NCI-H526 treated with DMSO at 0.1 percent for 48 hours (cell line): ENCODE measurements at regions not wholly inside any gene's neighbourhood (a gene's known extent, or its start where the extent isn't known, plus 50 kb on each side); places are given as distances from the start of the nearest gene placed in this dataset.

Source experiments
- DNase-seq: peaks from one replicate; lab custom pipeline; 2025; lab: John Stamatoyannopoulos, UW

DNA sequence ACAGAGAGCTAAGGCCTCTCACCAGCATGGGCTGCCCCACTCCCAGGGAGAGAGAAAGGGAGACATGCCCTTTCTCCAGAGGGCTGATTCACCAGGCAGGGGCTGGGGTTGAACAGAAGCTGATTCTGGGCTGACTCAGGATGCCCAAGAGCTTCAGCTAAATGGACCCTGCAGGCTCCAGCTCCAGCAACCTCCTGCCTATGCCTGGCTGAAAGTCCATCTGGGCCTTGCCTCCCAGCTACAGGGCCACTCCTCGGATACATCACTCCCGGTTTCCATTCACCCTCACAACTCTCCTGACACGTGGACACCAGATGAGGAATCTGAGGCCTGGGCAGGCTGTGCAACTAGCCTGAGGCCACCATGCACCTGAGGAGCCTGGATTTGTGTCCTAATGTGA is 215.5 kb downstream of the BUD13 start:
- no peak for DNase-seq

DNA sequence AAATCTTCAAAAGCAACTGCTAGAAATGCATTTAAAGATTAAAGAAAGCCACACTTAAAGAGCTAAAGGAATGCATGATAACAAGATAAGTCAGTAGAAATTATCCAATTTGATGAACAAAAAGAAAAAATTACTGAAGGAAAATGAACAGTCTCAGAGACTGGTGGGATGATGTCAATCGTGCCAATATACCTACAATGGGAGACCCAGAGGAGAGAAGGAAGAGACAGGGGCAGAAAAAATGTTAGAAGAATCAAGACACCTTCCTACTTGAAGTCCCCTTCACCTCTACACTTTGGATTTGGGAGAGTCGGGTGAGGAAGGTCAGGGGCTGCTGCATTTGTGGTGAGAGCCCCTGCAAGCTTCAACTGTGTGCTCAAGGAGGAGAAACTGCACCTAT is 216.3 kb downstream of the BUD13 start:
- DNase-seq = no peak

DNA sequence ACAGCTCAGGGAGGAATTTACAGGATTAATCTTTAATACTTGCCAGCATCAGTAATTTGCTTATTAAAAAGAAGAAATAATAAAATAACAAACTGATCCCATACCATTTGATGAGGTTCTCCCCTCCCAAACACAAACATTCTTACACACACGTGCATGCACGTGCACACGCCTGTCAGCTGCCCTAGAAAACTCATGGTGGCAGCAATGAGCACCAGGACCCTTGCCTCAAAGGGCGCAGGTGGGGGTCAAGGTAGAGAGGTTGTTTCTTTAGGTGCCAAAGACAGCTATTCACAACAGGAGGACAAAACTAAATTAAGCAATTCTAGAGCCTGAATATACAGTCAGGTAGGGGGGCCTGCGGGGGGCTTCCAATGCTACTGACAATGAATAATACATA is 219.3 kb downstream of the BUD13 start:
- DNase-seq = no peak

DNA sequence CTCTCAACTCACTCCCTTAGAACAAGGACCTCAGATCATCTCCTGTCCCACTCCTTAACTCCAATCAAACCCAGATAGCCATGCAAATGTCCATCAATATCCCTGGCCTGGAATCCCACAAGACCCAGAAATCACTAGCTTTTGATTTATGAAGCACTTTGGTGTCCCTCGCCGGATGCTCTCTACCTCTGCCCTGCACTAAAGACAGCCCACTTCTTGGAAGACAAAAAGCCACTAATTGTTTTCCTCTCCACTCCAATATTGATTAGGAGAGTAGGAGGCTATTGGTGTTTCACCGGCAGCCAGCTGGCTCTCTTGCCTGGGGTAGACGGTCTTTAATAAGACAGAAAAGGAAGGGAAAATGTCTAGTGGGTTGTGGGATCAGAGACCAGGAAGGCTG is 221.2 kb downstream of the BUD13 start:
- no peak for DNase-seq

DNA sequence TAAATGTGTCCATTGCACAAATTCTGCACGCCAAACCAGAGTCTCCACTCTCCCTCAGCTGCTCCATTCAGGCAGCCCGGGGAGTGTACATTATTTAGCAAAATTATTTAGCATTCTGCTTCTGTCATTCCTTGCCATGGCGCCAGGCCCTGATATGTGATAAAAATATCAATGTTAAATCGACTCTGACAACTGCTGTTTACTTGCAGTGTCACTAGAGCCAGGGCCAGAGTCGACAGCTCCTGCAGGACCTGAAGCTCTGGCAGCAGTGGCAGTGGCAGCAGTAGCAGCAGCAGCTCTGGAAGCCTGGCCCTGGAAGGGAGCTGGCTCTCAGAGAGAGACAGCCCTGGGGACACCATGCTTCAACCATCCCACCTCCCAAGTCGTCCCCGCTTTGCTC is 224.5 kb downstream of the BUD13 start:
- no peak for DNase-seq

DNA sequence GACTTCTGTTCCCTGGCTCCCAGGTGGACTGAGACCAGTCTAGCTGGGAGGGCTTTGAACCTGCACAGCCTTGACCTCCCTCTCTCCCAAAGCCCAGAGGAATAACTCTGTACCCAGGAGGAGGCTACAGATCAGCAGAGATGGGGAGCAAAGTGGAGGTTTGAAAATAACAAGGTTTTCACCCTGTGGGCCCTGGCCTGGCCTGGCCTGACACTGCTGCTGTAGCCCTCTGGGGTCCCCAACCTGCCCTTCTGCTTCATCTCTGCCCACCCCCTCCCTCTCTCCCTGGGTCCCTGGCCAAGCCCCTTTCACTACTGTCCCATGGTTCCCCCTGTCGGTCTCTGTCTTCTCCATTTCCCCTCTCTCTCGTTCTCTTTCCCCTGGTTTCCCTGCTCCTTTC is 225.2 kb downstream of the BUD13 start:
- no peak for DNase-seq

DNA sequence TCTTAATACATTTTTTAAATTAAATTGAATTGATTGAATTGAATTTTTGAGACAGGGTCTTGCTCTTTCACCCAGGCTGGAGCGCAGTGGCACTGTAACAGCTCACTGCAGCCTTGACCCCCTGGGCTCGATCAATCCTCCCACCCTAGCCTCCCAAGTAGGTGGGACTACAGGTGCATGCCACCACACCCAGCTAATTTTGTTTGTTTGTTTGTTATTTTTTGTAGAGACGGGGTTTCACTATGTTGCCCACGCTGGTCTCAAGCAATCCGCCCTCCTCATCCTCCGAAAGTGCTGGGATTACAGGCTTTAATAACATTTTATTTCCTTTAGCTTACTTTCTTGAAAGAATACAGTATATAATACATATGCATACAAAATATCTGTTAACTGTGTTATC is 226.9 kb downstream of the BUD13 start:
- DNase-seq = no peak

DNA sequence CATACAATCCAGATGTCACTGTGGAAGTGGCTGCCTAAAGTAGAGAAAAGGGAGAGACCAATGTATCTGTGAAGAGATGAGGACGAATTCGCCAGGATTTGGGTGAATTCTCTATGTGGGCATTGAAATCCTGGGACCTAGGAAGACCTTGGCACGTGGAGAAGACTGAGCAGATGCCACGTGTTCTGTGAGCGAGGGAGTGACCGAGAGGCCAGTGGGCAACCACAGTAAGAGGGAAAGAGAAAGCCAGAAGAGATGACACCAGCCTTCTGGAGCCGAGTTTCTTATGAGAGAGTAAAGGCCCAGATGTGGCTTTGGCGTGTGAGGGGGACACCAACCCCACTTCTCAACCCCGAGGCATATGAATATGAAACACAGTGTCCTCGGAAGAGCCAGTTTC is 228.1 kb downstream of the BUD13 start:
- no peak for DNase-seq

DNA sequence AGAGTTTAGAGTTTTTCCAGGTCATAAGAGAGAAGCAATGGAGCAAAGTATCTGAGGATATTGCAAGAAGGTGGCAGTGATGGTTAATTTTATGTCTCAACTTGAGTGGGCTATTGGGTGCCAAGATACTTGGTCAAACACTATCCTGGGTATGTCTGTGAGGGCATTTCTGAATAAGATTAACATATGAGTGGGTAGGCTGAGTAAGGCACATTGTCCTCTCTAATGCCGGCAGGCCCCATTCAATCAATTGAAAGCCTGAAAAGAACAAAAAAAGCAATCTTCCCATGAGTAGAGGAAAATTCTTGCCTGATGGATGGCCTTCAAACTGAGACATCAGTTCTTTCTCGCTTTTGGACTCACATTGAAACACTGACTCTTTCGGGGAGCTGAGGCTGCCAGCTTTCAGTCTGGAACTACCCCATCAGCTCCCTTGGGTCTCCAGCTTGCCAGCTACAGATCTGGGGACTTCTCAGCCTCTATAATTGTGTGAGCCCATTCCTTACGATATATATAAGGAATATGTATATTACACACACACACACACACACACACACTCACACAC is 228.8 kb downstream of the BUD13 start:
- no peak for DNase-seq

DNA sequence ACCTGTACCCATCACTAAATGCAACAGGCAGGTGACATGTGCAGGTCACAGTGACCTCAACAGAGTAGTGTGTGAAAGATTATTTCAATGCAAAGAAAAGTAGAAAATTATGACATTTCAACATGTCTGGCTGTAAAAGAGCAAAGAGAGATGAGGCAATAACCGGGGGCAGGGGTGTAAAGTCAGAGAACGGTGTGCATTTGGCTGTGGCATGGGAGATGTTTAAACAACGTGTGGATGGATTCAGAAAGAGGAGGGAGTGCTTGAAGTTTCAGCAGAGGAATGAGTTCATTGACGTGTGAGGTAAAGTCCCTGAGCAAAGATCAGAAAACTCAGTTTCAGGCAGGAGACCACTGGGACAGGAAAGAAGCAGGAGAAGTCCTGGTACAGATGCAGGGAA is 229.7 kb downstream of the BUD13 start:
- no peak for DNase-seq

DNA sequence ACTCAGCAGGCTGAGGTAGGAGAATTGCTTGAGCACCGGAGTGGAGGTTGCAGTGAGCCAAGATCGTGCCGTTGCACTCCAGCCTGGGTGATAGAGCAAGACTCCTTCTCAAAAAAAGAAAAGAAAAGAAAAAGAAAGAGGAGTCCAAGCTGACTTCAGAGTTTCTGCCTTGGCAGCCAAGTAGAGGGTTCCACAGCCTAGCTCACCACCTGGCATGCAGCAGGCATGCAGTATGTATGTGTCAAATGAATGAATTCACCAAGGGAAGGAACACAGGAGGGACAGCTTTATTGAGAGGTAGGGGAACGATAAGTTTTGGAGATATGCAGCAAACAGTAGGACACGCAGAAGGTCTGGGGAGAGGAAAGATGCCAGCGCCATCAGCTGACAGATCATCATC is 230.4 kb downstream of the BUD13 start:
- no peak for DNase-seq

DNA sequence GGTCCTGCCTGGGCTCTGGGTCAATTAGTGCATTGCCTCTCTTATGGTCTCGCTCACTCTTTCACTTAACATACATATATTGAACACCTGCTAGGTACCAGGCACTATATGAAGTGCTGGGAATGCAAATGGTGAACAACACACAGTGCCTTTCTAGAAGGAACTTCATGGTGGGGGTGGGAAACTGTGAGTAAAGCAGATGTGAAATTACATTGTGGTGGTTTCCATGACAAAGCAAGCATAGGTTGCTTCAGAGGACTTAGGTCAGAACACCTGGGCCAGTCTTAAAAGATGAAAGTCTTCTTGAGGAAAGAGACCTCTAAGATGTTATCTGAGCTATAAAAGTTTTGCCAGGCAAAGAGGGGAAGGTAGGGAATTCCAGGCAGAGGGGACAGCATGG is 231.3 kb downstream of the BUD13 start:
- DNase-seq = no peak

DNA sequence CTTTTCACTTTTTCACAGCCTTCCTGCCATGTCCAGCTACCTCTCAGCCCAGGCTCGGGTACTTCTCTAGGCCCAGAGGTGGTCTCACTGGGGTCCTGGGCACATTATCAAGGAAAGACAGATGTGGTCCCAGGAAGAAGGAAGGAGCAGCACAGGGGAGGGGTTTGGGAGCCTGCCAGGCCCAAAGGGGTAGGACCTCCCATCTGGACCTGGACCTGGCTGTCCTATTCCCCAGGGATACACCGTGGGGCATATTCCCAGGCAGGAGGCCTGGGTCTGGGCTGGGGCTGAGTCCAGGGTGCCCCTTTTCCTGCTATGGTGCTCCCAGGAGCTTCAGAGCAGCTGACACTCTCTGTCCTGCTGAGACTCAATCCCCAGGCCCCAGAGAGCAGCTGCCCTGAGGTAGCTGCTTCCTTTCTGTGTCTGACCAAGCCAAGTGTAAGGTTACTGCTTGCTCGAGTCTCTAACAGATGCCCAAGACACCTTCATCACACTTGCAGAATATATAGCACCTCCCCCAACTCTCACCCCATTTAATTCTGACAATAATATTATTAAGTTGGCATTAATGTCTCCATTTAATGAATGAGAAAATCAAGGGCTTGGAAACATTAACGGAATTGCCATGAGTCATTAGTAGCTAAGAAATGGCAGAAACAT is 232.0 kb downstream of the BUD13 start:
- DNase-seq = no peak

DNA sequence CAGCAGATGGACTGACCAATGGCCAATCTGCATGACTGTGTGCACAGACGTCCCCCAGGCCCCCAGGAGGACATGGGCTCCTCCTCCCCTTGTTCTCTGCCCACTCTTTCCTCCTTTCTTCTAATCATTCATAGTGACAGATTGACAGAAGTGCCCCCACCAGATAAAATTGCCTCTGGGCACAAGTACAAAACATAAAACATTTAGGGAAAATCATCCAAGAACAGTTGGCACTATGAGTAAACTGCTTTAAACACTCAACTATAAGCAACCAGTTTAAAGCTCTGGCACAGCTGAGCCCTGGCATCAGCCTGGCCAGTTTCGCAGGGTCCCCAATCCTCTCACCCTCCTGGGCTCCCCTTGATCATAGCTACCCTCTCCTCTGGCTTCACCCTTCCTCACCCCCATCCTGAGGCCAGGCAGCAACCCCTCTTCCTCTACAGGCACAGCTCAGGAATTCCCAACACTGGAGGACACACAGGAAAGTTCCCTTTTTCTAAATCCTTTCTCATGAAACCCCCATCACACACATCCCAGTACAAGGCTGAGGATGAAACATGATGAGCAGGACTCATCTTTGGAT is 232.9 kb downstream of the BUD13 start:
- no peak for DNase-seq

DNA sequence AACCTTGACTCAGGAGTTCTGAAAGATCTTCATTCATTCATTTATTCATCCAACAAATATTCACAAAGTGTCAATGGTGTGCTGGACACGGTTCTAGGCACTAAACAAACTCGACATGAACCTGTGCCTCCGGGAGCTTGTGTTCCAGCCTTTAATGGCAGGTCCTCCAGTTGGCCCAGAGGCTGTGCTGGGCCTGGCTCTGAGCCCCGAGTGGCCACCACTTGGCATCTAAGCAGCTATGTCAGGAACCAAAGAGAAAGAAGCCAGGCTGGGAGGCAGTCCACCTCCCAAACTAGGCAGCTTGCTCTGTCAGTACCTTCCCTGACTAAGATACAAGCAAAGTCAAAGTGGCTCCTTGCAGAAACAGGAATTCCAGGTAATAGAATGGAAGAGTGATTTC is 233.6 kb downstream of the BUD13 start:
- DNase-seq = no peak

DNA sequence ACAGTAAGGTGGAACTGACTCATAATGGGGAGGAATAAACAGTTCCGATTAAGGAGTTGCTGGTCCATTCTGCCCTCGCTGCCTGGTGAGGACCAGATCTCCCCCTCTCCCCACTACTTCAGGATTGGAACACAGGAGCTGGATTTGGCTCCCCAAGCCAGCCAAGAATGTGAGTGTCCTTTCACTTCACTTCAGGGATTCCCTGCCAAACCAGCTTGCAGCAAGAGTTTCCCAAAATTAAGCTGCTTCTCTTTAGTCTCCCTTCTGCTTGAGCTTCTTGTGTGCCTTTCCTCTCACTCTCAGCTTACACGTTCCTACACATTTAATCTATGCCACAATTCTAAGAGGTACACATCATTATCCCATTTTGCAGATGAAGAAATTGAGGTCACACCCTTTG is 234.1 kb downstream of the BUD13 start:
- no peak for DNase-seq

DNA sequence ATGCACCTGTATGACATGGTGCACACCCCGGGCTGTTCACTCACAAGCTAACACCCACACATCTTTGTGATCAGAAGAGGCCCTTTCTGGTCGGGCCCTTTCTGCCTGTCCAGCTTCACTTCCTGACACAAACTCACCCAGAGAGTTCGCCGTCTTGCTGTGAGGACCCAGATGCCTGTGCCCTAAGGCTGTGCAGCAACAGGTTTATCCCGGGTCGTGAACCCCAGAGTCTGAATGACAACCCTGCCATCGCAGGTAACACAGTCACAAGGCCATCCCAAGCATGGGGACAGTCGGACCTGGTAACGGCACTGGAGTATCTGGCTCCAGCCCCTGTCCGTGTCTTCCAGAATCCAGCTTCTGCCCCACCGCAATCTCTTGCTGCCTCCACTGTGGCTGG is 235.1 kb downstream of the BUD13 start:
- no peak for DNase-seq

DNA sequence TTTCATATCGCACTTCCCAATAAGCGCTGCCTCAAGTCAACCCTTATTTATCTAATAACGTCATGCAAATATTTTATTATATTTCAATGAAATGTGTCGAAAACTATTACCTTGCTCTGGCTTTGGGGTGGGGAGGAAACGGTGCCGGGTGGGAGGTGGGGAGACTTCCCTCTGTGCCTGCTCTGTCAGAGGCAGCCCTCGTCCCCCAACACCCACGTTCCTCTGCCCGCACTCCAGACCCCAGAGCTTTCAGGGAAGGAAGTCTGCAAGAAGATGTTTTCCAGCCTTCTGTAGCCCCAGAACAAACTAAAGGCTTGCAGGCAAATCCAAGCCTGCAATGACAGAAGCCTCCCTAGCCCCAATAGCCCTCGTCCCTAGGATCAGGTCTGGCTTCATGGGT is 235.7 kb downstream of the BUD13 start:
- DNase-seq = no peak

DNA sequence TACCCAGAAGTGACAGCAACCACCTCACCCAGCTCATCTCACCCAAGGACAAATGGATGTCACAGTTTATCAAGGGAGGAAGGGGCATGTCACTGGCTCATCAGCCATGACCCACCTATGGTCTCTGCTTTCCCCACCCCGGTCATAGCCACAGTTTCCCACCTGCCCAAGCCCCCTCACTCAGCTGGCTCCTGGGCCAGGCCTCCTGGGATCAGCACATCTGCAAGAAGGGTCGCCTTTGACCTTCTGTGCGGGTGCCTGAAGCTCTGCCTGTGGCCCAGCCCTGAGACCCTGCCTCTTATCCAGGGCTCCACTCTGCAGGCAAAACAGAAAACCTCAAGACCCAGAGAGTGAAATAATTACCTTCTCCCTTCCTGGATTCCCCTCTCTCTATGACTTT is 236.4 kb downstream of the BUD13 start:
- no peak for DNase-seq

DNA sequence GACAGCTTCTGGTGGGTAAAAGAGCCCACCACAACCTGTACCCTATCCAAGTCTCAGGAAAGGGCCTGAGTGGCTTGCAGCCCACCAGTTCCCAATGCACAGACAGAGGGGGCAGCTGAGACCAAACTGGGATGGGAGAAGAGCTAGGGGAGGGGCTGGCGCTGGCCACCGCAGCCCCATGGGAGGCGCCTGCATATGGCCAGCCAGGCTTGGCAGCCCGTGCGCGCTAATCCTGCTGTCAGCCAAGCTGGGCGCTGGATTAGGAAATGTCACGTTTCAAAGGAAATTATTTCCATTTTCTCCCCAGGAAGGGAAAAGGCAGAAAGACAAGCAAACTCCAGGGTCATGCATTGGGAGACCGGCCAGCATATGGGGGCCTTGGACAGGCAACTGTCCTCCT is 236.8 kb downstream of the BUD13 start:
- DNase-seq = no peak

DNA sequence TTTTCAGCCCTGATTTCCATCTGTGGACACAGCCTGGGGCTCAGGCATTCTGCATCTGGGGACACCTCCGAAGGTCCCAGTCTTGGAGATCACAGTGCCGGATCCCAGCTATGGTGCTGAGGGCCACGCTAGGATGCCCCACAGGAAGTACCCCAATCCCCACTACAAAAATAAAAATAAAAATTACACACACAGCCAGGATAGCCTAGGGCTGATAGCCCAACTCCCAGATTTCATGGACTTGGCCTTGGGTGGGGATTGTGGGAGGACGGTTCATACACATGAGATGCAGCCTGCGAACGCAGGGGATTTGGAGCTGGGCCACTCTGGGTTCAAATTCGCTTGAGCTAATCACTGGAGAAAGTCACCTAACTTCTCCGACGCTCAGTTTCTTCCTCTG is 237.7 kb downstream of the BUD13 start:
- DNase-seq = no peak

DNA sequence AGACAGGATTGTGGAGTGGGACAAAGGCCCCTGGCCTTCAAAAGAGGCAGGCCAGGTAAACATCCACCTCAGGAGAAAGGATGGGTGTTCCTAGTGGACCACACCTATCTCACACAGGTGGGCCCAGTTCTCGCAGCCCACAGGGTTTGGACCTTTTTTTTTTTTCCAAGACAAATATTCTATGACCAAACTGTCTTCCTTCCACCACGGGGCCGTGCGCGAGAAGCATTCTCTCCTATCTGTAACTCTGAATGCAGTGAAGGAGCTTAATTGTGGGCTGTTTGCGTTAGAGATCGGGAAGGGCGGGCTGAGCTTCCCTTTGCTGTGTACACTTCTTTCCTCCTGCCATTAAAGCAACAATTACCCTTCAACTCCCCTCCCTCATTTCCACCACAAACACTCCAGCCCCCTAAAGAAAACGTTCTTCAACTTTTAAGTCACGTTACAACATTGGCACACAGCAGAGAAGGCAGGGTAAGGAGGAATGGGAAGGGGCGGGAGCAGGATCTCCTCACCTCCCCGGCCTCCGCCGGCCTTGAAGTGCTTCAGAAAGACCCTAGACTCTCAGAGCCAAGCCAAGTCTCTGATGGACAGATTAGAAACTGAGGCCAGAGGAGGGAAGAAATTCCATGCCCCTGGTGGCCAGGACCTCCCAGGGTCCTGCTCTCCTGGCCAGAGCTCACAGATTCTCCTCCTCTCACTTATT is 238.4 kb downstream of the BUD13 start:
- no peak for DNase-seq

DNA sequence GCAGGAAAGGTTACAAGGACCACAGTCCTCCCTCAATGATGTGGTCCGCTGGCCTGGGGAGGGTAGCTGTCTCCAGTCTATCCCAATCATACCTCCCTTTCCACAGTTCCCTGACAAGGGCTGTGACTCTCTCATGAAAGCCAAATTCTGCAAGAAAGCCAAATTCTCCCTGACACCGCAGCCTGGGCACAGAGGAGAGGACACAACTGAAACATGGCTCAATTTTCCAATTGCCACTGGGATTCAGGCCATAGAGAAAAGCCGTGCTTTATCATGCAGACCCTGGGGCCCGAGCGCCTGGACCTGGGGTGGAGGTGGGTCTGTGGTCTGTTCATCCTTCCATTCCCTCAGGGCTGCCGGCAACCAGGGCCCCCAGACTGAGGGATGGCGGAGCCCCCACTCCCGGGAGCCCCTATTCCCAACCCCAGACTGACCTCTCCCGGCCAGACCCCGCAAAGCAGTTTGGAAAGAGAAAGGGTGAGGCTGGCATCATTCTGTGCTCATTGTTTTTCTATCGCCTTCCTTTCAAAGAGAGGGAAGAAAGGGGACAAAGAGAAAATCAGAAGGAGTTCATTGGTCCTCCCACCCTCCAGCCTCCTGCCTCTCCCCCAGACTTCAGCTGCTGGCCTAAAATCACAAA is 239.5 kb downstream of the BUD13 start:
- DNase-seq = no peak
